ENCODE measurements at regions not wholly inside any gene's neighbourhood (a gene's known extent, or its start where the extent isn't known, plus 50 kb on each side); places are given as distances from the start of the nearest gene placed in this dataset.
A peak's percentile ranks its signal among the peaks of the same experiment; 100 is the strongest.
"Not testable (repeated sequence)": the region's sequence is repeated elsewhere in the genome, so short reads cannot be mapped to it uniquely, and the experiment has no call there.

DNA sequence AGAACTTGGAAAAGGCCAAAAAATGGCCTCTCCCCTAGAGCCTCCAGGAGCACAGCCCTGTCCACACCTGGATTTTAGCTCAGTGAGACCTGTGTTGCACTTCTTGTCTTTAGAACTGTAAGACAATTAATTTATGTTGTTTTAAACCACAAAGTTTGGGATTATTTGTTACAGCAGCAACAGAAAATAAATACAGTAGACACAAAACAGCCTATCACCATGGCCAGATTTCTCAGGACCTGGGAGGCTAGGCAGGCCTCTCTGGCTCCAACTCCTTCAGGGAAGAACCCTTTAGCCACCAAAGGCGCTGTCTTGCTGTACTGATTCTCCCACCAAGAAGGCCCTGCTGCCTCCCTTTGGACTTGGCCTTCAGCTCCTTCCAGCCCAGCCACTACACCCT, 54.1 kb upstream of the PSAP start:
- Histone ChIP-seq H3K4me1 (no peaks in the 10 kb centered on the region), H3K9me3 (no peaks in the 10 kb centered on the region), H3K4me2 (no peak overlapping the region), H3K4me3 (no peak overlapping the region), H3K27ac (peak overlapping the region in 1 of 2 experiments; percentile 2; a peak in 1 of 6 replicates)
- no peak for DNase-seq (ENCODE audit: low read depth in 1 of 2, low spot score in 1 of 2)
- ChIA-PET POLR2A (no interaction called here), CTCF (interaction anchor here (1.1 to 6.7 kb wide), 6 partner anchors 8 to 143 kb away, joined by 3 to 41 read pairs (median 11); no protein-coding TSS in a partner anchor)
- no peak; a peak in 1 of 6 replicates for ATAC-seq
- WGBS (ENCODE audit: missing lambda C conversion rate) = 94% methylated on average over 1 of the region's 1 CpG
- no peak for FAIRE-seq
- TF ChIP-seq HMGXB4 (CRISPR knock-in tag; IDR thresholded peaks at IDR 0.05; ENCODE audit: borderline replicate concordance) = no peak
- TF ChIP-seq RFX5 (IDR thresholded peaks at IDR 0.05) = no peak
- no peak for TF ChIP-seq NFE2L2 (conservative IDR thresholded peaks at IDR 0.05; ENCODE audit: low read length)
- no peak for TF ChIP-seq ESRRA (IDR thresholded peaks at IDR 0.05; ENCODE audit: borderline replicate concordance, low read length)
- no peak for TF ChIP-seq MAFK (IDR thresholded peaks at IDR 0.05; ENCODE audit: partially characterized antibody)
- TF ChIP-seq ZFP36 (IDR thresholded peaks at IDR 0.05; ENCODE audit: borderline replicate concordance, partially characterized antibody) = no peak
- TF ChIP-seq RAD21 (conservative IDR thresholded peaks at IDR 0.05 in 1 of 2, IDR thresholded peaks at IDR 0.05 in 1 of 2) = no peak
- no peak for TF ChIP-seq FOSB (CRISPR knock-in tag; IDR thresholded peaks at IDR 0.05)
- no peak for TF ChIP-seq JUNB (IDR thresholded peaks at IDR 0.05)
- TF ChIP-seq NR3C1 (IDR thresholded peaks at IDR 0.05) = no peak
- TF ChIP-seq POLR2AphosphoS2 (conservative IDR thresholded peaks at IDR 0.05; ENCODE audit: low read length) = no peak
- TF ChIP-seq, protein P1, sequence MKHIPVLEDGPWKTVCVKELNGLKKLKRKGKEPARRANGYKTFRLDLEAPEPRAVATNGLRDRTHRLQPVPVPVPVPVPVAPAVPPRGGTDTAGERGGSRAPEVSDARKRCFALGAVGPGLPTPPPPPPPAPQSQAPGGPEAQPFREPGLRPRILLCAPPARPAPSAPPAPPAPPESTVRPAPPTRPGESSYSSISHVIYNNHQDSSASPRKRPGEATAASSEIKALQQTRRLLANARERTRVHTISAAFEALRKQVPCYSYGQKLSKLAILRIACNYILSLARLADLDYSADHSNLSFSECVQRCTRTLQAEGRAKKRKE (CRISPR knock-in tag; IDR thresholded peaks at IDR 0.05; ENCODE audit: low read depth) = no peak
- no peak for TF ChIP-seq ZSCAN20 (CRISPR knock-in tag; IDR thresholded peaks at IDR 0.05)
- TF ChIP-seq NPAS2 (CRISPR knock-in tag; IDR thresholded peaks at IDR 0.05; ENCODE audit: borderline replicate concordance) = no peak
- no peak for TF ChIP-seq EHF (CRISPR knock-in tag; IDR thresholded peaks at IDR 0.05)
- no peak for TF ChIP-seq ZC3H11A (IDR thresholded peaks at IDR 0.05)
- no peak for TF ChIP-seq TP53 (CRISPR knock-in tag; IDR thresholded peaks at IDR 0.05)

DNA sequence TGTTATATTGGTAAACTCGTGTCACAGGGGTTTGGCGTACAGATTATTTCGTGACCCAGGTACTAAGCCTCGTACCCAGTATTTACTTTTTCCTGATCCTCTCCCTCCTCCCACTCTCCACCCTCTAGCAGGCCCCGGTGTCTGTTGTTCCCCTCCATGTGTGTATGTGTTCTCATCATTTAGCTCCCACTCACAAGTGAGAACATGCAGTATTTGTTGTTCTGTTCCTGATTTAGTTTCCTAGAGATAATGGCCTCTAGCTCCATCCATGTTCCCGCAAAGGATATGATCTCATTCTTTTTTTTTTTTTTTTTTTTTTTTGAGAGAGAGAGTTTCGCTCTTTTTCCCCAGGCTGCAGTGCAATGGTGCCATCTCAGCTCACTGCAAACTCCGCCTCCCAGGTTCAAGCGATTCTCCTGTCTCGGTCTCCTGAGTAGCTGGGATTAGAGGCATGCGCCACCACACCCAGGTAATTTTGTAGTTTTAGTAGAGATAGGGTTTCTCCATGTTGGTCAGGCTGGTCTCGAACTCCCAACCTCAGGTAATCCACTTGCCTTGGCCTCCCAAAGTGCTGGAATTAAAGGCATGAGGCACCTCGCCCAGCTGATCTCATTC, 52.7 kb upstream of the PSAP start:
- H3K4me1 ChIP-seq; H3K9me3 ChIP-seq; DNase-seq (ENCODE audit: low read depth in 1 of 2, low spot score in 1 of 2); FAIRE-seq; H3K4me3 ChIP-seq; ATAC-seq; H3K27ac ChIP-seq; H3K4me2 ChIP-seq: not testable (repeated sequence)
- 80% methylated on average over 12 of the region's 13 CpGs for WGBS (ENCODE audit: missing lambda C conversion rate)
- POLR2A ChIA-PET = interaction anchor here (0.6 to 0.7 kb wide), 2 partner anchors 31 to 420 kb away, joined by 3 to 4 read pairs; no protein-coding TSS in a partner anchor
- CTCF ChIA-PET = interaction anchor here (0.6 to 6.7 kb wide), 12 partner anchors 7 to 222 kb away, joined by 3 to 41 read pairs (median 3); no protein-coding TSS in a partner anchor

GRCh38 chr10:71902351-71902750, 51.3 kb upstream of the PSAP start:
- POLR2A ChIA-PET = no interaction called here
- Histone ChIP-seq H3K4me1 (no peaks in the 10 kb centered on the region), H3K4me2 (no peak overlapping the region), H3K9me3 (no peaks in the 10 kb centered on the region; the same call in 2 of the 3 replicates), H3K4me3 (no peak overlapping the region), H3K27ac (no peak overlapping the region)
- FAIRE-seq (no peak), ATAC-seq (no peak), DNase-seq (ENCODE audit: low read depth in 1 of 2, low spot score in 1 of 2) (no peak)
- CTCF ChIA-PET = interaction anchor here (0.7 to 3.4 kb wide), 5 partner anchors 11 to 176 kb away, joined by 3 to 20 read pairs (median 4); no protein-coding TSS in a partner anchor
- no peak for TF ChIP-seq NFE2L2 (conservative IDR thresholded peaks at IDR 0.05; ENCODE audit: low read length)
- TF ChIP-seq, protein P2, sequence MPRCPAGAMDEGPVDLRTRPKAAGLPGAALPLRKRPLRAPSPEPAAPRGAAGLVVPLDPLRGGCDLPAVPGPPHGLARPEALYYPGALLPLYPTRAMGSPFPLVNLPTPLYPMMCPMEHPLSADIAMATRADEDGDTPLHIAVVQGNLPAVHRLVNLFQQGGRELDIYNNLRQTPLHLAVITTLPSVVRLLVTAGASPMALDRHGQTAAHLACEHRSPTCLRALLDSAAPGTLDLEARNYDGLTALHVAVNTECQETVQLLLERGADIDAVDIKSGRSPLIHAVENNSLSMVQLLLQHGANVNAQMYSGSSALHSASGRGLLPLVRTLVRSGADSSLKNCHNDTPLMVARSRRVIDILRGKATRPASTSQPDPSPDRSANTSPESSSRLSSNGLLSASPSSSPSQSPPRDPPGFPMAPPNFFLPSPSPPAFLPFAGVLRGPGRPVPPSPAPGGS (IDR thresholded peaks at IDR 0.05) = no peak
- 88% methylated on average over 6 of the region's 6 CpGs for WGBS (ENCODE audit: missing lambda C conversion rate)
